Astrocyte (in vitro differentiated cells and primary cell): ENCODE measurements at regions not wholly inside any gene's neighbourhood (a gene's known extent, or its start where the extent isn't known, plus 50 kb on each side); places are given as distances from the start of the nearest gene placed in this dataset.

Experiments
- CTCF ChIP-seq: IDR thresholded peaks from 2 replicates; pipeline ENCODE4 v1.5.1; 2011; ENCODE audit warnings: low read depth, mild to moderate bottlenecking, inconsistent platforms, low read length, moderate library complexity; ENCODE audit not compliant: insufficient read depth
- EZH2 ChIP-seq: IDR thresholded peaks from 2 replicates; pipeline ENCODE4 v1.6.1; 2012; ENCODE audit warnings: mild to moderate bottlenecking, low read length, inconsistent platforms; ENCODE audit not compliant: insufficient read depth

DNA sequence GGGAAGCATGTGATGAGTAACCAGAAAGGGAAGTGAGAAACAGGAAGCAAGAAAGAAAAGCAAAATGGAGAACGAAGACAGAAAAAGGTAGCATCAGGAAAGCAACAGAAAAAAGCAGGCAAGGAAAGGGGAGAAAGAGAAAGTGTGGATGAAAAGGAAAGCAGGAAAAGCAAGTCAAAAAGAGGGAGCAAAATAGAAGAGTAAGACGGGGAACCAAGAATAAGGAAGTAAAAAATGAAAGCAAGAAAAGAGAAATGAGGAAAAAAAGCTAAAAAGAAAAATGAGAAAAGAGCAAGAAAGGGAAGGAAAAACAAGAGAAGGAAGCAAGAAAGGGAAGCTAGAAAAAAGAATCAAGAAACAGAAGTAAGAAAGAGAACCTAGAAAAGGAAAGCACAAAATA, 242.3 kb upstream of the NCKAP5 start:
- TF ChIP-seq CTCF, result no peak
- no peak for TF ChIP-seq EZH2
